NCI-H1105 (cell line): ENCODE measurements at regions not wholly inside any gene's neighbourhood (a gene's known extent, or its start where the extent isn't known, plus 50 kb on each side); places are given as distances from the start of the nearest gene placed in this dataset.

Experiments used
- DNase-seq: peaks from one replicate; lab custom pipeline; 2025; lab: John Stamatoyannopoulos, UW

DNA sequence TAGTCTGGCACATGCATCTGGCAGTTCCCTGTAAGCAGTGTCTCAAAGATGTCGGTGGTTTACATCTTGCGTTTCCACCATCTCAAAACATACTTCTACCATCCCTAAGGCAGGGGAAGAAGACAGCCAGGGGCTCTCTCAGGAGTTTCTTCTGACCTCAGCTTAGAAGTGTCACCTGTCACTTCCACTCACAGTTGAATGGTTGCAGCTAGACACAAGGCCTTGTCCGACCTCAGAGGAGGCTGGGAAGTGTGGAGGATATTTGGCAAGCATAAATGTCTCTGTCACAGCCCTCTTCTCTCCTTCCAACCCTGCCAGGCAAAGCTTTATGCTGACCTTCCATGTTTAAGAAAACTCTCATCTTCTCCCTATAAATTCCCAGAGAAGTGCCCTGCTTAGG is 193.3 kb downstream of the HERPUD2 start:
- no peak for DNase-seq

DNA sequence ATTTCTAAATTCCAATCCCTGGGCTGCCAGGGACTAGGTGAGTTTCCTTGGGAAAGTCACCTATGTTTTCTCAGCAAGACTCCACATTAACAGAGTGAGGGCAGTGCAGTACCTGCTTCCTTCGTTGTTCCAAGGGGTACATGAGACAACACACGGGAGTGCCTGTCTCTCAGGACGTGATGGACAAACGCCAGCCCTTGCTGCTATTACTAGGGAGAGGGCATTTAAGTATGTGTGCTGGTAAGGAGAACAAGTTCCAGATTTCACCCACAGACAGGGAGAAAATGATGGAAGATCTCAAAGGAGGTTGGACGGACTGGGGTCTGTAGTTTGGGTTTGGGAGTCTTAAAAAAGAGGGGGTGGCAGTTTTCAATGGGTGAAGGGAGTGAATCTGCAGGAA is 195.7 kb downstream of the HERPUD2 start:
- DNase-seq, result no peak

DNA sequence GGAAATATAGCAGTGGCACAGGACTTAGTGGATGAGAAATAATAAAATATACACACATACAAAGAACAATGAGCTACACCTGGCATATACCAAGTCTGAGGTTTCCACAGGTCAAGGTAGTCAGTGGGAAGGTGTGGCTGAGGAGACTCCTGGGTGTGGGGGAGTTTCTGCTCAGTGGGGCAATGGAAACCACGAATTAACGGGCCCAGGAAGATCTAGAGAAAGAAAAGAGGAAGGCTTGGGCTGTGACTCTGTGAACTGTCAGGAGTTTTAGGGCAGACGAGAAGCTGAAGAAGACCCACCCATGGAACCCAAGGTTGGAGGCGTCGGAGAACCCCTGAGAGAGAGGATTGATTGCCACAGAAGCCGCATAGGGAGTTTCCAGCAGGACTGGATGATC is 196.5 kb downstream of the HERPUD2 start:
- no peak for DNase-seq

DNA sequence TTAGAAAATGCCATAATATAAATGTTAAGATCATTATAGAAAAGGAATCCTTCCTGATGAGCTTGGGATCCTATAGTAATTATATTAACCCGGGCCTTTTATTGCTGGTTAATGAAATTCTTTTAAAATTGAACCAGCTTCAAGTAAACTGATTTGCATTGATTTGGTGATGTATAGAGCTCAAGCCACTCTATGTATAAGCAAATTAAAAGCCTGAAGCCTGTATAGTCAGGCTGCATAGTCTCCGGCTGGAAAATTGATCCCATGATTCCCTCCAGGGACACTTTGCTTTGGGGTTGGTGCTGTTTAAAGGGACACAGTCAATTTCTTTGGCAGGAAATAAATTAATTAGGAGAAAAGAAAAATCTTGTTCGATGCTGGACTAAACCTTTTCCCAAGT is 199.1 kb downstream of the HERPUD2 start:
- no peak for DNase-seq

DNA sequence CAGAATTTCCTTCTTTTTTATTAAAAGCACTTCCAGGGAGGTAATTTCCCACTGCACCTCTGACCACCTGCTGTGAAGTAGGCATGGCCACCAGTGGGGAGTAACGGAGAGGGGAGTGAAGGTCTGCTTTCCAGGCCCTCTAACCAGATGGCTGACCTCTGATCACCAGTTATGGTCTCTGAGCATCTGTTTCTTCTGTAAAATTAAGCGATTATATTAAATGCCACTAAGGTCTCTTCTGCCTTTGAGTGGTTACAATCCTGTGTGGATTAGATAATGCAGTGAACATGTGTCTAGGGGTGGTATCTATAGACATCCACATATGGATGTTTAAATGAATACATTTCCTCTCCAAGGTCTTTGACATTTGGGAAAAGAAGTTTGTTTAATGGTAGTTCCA is 199.6 kb downstream of the HERPUD2 start:
- DNase-seq, result no peak

DNA sequence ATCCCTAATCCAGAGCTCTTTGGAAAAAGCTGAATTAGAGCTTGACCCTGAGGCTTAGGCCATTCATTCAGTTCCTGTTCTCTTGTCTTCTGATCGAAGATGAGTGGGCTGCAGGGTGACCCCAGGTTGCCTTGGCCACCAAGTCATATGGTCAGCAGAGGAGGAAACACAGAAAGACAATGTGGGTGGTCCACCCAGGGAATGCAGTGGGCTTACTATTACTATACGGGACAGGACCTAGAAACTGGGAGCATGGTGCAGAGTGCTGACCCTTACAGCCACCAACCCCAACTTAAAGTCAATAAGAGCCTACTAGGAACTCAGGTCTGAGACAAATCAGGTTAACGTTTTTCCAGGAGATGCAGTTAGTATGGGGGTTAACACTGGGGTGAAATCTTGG is 200.5 kb downstream of the HERPUD2 start:
- DNase-seq, result no peak

DNA sequence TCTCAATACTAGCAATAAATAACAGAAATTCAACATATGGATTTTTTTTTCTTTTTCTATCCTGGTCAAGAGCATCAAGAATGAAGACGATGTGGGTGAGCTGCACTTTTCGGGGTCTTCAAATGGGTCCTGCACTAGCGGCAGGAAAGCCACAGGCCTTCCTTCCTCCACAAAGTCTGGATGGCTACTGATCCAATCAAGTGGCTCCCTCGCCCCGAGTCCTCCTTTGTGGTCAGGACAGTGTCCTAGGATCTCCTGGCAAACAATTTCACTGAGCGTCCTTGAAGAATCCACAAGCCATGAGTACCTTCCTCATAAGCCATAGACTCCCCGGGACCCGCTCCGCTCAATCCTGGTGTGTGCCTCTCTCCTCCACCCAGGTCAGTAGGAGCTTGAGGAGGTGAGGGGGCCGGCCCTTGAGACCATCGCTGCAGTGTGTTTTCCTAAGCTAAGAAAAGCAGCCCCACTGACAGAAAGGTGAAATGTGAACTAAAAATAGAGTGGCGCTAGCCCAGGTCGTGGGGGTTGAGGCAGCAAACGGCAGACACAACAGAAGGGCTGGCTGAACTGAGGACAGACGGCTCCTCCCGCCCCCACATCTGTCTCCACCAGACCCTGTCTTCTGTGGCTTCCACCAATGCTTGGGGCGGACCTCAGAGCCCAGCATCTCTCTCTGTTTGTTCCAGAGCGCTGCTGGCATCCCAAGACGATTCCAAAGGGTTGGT is 202.3 kb downstream of the HERPUD2 start:
- no peak for DNase-seq

DNA sequence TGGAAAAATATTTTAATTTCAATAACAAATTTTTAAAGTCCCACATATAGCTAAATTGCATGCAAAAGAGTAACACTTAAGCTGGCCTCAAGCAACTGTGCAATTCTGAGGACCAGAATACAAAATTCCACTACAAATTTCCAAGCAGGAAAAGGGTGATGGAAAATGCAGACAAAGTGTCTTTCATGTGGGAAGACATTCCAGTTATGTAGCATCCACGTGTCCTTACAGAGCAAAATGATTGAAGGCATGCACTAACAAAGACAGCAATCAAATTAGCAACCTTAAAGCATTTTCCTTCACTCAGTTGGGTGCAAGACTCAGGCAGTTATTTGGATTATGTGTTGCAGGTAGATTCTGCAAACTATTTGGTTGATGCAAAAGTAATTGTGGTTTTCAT is 203.7 kb downstream of the HERPUD2 start:
- no peak for DNase-seq

DNA sequence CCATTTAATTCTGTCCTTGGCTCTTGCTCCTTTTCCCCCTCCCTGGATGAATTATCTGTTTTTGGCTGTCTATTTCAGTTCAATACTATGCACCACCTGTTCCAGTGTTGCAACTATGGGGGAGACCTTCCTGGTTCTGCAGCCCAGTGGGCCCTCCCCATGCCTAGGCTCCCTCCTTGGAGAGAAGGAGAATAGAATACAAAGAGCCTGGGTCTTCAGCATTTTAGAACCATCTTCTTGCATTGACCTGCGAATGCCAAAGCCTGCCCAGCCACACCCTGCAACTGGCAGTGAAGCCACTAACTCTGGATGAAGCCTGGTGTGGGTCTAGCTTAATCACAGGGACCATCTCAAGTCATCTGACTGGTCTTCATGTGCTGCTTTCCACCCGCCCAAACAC is 207.1 kb downstream of the HERPUD2 start:
- no peak for DNase-seq

DNA sequence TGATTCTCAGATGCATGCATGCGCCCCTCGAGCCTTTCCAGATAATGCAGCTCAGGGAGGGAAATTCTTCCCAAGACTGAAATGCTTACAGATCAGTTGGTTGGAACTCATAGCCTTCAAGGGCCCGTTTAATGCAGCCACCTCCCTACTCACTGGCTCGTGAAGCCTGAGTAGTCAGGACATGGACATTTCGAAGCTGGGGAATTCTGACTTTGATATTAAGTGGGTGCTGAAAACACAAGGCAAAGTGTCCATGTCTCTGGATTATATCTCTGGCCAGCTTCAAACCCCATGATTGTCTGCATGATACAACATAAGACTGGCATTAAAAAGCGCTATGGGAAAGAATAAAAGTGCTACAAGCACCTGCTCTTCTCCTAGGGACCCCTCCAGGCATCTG is 207.5 kb downstream of the HERPUD2 start:
- no peak for DNase-seq

DNA sequence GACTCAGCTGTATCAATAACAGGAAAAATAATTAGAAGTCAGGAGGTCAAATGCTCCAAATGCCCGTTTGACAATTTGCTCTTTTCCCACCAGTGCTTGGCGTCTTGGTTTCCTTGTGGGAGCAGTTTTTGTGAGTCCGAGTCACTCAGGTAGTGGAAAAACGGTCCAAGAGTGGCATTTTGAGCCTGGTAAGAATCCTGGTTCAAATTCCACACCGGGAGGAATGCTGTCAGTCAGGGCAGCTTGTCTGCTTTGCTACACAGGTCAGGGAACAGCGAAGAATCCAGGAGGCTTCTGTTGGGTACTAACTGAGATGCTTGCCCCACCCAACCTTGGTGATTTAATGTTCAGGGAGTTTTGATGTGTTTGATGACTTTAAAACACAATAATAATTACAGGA is 209.5 kb downstream of the HERPUD2 start:
- no peak for DNase-seq

DNA sequence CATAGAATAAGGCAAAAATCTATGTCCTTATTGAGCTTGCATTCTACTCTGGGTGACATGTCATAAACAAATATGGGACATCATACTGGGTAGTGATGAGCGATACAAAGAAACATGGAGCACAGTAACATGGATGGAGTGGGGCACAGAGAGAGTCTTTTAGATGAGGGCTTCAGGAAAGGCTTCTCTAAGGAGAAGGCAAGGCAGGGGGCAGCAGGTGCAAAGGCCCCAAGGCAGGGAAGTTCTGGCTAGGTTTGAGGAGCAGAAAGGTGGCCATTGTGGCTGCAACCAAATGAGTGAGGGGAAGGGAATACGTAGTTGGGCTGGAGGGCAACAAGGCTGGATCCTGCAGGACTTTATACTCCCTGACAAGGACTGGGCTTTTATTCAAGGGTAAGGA is 211.4 kb downstream of the HERPUD2 start:
- no peak for DNase-seq

DNA sequence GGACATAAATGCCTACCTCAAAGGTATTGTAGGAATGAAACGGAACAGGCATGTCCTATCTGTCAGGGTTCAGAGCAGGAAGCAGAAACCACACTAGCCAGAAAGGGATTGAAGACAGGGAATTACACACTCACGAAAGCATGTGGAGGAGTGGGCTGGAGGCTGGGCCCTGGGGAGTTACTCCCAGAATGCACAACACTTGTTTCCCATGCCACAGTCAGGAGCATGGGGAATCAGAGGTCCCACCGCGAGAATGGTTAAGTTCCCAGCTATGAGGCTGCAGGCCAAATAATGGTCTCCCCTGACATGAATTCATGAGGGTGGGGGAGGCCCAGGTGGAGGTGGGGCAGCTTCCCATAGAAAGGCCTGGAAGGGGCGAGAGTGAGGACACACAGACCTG is 212.7 kb downstream of the HERPUD2 start:
- no peak for DNase-seq

DNA sequence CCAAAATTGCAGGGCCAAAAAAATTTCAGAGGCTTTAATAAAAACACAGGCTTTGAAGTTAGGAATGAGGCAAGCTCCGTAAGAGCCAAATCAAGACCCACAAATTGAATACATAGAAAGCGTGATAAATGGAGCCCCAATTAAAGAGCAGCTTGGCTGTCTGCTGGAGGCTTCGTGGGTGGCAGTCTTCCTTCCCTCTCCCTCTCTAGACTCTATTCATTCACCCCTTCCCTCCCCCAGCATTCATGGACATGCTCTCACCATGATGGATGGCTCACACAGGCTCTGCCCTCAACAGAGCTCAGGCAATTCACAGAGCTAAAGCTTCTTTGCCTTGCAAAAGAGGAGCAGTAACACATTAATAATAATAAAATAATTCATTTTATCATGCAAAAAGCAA is 214.1 kb downstream of the HERPUD2 start:
- no peak for DNase-seq

DNA sequence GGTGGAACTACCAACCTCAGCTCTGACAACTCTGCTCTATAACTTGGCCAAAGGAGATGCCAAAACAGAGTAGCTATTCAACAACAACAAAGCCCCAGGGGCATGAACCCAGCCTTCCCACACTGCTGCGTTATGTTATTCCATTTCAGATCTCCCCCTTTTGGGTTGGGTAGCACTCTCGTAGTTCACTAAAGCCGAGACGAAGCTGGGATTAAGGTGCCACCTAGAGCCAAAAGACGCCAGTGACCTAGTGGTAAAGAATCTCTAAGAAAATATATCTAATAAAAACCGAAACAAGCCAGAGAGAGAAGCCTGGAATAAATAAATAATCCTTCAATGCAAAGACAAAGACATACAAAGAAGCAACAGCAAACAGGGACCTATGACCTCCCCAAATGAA is 217.3 kb downstream of the HERPUD2 start:
- DNase-seq, result no peak

DNA sequence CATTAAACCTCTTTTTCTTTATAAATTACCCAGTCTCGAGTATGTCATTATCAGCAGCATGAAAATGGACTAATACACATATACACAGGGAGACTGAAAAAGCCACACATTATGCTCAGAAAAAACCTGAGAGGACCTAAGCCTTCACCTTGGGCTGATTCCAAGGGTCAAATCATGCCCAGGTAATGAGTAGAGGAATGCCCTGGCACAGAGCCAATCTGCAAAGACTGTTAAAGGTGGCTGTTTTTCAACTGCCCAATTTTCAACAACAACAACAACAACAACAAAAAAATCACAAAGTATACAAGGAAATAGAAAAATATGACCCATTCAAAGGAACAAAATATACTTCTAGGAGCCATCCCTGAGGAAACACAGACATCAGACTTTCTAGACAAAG is 220.2 kb upstream of the TBX20 start:
- no peak for DNase-seq

DNA sequence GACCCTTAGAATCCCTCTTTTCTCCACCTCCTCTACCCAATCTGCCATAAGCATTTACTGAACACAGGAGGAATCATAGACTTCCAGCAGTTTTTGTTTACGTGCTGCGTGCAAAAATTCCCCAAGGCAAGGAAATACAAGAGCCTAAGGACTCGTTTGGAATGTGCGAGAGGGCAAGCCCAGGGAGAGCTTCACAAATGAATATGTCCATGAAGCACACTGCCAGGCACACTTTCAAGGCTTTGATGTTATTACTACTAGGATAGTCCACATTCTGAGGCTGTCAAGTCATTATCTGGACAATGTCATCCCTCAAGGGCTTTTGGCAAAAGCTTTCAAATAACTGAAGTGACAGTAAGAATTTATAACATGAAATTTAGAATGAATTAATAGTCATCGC is 214.7 kb upstream of the TBX20 start:
- no peak for DNase-seq

DNA sequence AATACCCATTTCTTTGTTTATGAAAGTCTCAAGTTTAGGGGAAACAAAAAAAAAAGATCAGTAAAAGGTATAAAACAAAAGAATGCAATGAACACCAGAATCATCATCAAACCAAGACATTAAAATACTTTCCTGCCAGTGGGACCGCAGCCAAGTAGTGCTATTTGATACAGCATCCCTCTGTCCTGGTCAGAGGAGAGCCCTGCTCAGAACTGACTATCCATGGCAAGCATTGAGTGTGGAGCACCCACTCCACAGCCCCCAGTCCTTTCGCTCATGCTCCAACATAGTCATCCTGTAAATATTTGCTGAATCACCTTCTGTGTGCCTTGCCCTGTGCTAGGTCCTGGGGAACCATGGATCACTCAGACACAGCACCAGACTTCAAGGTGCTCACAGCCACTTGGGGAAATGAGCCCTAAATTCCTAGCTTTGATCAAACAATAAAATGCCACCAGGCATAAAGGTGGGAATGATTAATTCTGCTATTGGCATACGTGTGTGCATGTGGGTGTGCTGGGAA is 213.6 kb upstream of the TBX20 start:
- DNase-seq, result no peak

DNA sequence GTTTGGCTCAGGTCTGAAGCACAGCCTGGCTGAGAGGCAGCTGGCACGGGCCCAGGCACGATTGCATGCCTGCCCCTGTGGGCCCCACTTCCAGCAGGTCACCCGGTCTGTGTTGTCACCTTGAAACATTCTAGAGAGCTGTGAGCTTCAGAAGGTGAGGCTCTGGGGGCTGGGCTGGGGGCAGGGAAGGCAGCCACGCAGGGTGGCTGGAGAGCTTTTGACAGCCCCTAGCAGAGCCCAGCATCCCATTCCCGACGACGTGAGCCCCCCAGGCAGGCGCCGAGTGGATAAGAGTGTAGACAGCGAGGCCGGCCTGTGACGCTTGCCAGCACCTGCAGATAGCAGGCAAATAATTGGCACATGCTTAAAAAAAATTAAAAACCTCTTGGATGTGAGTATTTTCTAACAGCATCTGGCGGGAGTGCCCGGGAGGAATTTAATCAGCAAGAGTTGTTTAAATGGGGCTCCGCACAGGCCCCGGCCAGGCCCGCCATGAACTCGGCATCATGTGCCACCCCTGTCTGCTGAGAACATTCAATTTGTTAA is 212.0 kb upstream of the TBX20 start:
- DNase-seq, result peak; percentile 92

DNA sequence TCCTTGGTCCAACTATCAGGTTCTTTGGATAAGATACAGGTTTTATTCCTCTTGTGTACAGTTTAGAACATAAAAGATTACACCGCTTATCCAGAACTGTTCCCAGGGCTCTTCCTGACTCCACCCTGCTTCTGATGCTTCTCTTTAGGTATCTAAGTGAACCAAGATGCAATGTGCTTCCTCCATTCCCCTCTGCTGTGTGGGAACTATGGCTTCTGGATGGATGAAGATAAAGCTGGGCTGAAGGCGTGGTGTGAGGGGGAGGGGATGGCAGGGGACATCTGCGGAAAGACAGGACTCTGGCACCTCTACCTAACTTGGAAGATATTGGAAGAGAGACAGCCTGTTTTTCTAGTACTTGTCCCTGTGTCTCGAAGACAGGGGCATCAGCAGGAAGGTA is 209.9 kb upstream of the TBX20 start:
- no peak for DNase-seq

DNA sequence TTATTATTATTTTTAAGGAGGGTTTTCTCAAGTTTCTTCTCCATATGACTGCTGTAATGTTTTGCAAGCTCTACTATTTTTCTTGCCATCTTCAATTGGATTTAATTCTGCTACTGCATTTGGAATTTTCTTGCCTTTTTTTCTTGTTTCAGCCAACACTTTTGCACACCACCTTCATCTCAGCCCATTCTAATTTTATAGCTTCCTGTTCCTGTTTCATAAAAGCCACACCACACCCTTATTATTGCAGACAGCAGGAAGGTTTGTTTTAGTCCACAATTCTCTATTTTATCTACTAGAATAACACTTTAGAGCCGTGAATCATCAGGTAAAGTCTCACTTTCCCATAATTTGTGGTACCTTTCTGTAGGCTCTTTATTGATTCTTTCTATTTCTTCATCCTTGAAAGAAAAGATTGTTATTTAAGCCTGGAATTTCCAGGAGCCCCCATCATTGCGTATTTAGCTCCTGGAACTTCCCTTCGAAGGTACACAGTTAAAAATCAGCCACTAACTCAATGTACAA is 209.3 kb upstream of the TBX20 start:
- no peak for DNase-seq

DNA sequence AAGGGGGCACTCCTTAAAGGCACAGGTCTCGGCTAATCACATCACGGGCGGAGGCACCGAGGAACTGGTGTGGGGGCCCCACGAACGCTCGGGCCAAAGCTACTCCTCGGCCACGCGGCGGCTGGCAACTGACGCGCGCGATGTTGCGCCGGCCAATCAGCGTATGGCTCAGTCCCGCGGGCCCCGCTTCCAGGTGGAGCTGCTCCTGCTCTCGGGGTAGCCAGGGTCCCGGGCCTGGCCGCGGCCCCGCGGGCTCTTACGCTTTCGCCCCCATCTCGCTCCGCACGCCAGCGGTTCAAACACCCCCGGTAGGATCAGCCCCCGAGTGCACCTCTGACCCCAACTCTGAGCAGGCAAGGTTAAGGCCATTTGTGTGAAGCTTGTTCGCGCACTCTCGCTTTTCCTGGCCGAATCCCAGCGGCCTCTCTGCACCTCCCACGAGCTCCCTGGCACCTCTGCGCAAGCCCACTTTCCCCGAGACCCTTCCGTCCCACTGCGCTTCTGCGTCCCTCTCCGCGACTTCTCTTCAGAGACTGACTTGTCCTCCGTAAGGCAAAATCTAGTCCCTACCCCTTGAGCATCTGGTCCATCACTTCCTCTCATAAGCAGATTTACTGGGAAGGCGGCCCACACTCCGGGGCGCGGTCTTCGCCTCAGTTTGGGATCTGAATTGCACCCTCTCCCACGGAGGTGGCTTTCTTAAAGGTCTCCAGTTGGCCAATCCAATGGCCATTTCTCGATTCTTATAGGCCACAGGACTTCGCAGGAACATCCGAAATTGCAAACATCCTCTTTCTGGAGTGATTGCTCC is 200.9 kb upstream of the TBX20 start:
- no peak for DNase-seq
